ENCODE measurements at regions not wholly inside any gene's neighbourhood (a gene's known extent, or its start where the extent isn't known, plus 50 kb on each side); places are given as distances from the start of the nearest gene placed in this dataset.
"Not testable (repeated sequence)": the region's sequence is repeated elsewhere in the genome, so short reads cannot be mapped to it uniquely, and the experiment has no call there.

DNA sequence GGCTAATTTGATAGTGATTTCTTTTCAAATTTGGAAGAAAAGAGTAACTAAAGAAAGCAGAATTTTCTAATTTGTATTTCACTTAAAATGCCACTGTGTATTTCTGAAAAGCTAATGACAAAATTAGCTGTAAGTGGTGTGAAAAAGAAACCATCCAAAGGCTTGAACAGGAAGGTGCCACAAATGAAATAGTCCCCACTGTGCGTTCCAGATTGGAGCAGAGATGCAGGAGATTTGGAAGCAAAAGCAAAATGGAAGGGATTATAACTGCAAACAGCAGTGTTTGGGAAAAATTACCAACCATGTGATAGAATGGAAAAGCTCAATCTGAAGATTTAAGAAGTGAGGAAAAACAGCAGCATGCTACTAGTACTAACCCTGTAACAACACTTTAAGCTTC, 498.7 kb downstream of the SUCLG1 start:
- FAIRE-seq = no peak

GRCh38 chr2:83959266-83959665, 499.8 kb downstream of the SUCLG1 start:
- no peak for FAIRE-seq

DNA sequence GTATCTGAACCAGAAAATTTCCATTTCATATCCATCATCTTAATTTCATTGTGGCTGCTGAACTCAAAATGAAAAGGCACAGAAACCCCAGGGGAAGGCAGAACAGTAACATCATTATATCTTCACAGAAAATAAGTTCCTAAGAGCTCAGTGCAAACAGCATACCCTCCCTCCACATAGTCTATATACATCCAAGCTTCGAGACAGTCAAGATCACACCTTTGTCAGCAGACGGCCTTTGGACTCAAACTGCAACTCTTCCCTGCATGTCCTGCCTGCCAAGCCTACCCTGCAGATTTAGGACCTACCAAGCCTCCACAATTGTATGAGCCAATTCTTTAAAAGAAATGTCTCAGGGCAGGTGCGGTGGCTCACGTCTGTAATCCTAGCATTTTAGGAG, 502.1 kb downstream of the SUCLG1 start:
- FAIRE-seq = no peak

DNA sequence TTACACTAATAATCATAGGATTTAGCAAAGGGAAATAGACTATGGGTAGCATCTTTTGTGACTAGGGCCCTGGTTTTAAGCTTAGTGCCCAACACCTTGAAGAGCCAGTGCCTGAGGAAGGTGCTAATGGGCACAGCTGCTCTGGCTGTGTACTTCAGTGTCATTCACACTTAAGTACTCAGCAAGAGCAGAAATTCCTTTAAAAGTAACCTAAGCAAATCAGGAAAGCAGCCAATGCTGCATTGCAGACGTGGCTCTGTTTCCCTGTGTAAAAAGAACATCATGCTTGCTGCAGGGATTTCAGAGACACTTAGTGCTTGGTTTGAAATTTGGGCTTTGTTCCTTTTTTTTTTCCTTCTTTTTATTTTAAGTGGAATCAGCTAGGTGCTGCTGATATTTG, 505.4 kb downstream of the SUCLG1 start:
- no peak for FAIRE-seq

GRCh38 chr2:83951378-83951947, 507.6 kb downstream of the SUCLG1 start:
- no peak for FAIRE-seq

DNA sequence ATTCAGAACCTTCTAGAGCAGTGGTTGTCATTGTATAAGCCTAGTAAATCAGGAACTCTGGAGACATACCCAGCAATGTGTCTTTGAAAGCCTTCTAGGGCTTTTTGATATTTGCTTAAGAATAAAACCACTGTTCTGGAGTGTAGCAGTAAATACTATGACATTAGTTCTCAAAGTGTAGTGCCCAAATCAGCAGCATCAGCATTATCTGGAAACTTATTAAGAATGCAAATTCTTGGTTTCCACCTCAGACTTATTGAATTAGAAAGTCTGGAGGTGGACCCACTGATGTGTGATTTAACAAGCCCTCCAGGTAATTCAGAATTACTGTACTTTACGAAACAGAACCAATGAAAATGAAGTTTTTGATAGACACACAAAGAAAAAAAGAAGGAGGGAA, 509.7 kb downstream of the SUCLG1 start:
- FAIRE-seq = no peak

DNA sequence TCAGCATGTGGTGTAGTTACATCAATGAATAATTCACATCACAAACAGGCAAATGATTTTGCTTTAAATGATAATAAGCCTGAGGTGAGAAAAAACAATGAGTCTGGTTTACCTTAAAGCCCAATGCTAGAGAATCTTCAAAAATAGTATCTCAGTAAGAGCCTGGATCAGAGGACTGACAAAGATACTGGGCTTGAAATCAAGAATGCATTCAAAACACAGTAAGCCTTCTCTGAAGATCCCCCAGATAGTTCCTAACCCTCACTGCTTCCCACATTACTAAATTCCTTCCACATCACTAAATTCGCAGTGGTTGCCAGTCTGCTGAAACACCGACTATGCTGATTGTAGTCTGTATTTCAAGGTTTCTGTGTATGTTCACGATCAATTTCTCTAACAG, 514.9 kb downstream of the SUCLG1 start:
- no peak for FAIRE-seq

- FAIRE-seq = no peak
Measured at GRCh38 chr2:83943265-83943664, 515.8 kb downstream of the SUCLG1 start.

- FAIRE-seq = no peak
Measured at GRCh38 chr2:83941886-83942285, 517.2 kb downstream of the SUCLG1 start.

DNA sequence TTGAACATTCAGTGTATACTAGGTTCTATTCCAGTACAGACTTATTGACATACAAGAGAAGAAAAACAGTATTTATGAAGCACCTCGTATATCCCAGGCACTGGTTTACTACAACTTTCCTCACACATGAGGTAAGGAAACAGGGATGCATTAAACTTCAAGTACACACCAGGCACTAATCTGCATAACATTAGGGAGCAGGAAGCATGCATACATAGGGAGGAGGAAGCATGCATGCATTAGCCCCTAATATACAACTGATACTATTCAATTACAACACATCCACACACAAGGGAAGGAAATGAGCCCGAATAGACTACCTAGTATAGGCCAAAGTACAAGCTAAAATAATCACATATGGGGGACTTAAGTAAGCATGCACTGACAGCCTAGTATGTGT, 525.3 kb downstream of the SUCLG1 start:
- FAIRE-seq = no peak

DNA sequence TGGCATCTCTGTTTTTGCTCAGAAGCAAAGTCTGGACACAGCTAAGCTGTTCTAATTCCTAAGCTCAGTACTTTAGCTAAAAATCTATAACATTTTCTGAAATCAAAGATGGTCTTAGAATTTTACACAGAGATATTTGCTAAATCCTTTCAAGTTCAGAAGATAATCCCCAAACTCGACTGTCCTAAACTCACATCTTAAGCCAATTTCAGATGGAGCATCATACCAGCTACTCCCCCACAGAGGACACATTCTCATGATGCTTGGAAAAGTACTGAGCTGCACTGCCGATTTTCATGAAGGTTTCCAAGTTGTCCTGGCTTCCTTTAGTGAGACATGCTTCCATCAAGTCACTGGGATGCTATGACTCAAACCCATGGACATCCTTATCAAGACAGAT, 535.5 kb downstream of the SUCLG1 start:
- FAIRE-seq = no peak

GRCh38 chr2:83916559-83916958, 542.5 kb downstream of the SUCLG1 start:
- FAIRE-seq = no peak

DNA sequence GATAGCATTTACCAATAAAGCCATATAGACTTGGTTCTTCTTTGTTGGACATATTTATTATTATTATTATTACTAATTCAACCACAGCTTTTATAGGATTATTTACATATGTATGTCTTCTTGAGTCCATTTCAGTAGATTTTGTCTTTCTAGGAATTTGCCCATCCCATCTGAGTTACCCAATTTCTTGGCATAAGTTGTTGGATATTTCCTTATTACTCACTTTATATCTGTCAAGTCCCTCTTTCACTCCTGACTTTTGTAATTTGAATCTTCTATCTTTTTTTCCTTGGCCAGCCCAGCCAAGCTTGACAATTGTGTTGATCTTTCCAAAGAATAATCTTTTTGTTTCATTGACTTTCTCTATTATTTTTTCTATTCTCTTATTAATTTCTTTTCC, 543.7 kb downstream of the SUCLG1 start:
- no peak for FAIRE-seq

DNA sequence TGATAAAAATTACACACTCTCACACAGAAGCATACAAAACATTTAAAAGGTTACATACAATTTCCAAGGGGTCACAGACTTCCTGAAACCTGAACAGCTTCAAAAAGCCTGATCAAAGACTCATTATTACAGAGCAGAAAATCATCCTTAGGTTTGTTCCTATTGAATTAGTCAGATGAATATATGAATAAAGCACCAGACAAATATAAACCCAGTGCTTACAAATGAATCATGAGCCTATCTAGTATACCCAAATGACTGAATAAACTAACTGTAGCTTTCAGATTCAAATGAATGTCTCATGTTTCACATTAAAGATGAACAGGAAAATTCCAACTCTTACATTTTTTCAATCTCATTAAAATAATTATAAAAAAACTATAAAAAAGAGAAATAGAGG, 550.3 kb downstream of the SUCLG1 start:
- no peak for FAIRE-seq

DNA sequence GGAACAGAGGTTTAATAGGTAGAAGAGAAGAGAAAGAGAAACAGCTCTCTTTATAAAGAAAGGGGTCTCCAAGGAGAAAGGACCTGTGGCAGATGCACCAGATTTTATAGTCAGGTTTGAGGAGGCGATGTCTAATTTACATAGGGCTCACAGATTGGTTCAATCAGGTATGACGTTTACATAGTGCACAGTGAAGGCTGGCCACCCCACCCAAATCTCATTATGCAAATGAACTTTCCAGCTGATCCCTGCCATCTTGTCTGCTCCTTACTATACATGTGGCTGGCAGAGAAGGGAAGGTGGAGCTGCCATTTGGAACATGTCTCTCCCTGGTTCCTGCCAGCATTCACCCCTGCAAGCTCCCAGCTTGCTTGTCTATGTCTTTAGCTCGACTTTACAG, 557.8 kb downstream of the SUCLG1 start:
- no peak for FAIRE-seq

DNA sequence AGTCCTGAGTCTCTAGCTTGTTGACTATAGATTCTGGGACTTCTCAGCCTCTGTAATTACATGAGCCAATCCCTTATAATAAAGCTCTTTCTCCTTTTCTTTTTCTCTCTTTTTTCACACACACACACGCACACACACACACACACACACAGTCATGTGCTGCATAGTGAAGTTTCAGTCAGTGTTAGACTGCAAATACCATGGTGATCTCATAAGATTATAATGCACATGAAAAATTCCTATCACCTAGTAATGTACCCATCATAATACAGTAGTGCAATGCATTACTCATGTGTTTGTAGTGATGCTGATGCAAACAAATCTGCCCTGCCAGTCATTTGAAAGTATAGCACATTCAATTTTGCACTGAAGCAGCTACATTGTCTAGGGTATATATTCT, 558.2 kb downstream of the SUCLG1 start:
- no peak for FAIRE-seq

GRCh38 chr2:83899271-83899670, 559.8 kb downstream of the SUCLG1 start:
- FAIRE-seq = no peak

DNA sequence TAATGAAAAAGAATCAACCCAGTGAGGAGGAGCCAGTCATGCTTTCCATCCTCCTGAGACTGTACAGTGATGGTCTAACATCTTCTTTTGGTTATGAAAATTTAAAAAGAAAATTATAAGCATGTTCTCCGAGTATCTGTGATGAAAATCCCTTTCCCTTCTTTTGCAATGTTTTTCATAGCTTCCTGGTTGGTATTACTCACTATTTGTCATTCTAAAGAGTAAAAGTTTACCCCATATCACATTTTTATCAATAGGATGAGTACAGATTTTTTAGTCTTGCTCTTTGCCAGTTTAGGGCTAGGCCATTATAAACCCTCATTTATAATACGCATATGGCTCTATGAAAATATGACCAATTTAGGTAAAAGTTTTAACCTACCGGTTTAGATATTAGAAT, 564.1 kb downstream of the SUCLG1 start:
- FAIRE-seq = no peak

DNA sequence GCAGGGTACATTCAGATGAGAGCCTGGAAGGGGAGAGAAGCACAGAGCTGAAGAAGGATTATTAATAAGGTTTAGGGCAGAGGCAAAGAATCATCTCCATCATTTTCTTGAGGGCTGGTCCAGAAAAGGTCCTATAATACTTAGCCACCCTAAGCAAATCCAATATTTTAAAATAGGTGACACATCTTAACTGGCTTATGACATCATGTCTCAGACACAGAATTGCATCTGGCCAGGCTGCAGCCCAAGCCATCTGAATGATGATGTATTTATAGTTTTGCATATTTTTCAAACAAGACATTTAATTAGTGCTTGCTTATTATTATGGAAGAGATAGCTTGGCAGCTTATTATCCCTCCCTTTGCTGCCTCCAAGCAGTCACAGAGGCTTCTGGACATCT, 571.3 kb downstream of the SUCLG1 start:
- no peak for FAIRE-seq

- no peak for FAIRE-seq
Measured at GRCh38 chr2:83879127-83879526, 580.0 kb downstream of the SUCLG1 start.

DNA sequence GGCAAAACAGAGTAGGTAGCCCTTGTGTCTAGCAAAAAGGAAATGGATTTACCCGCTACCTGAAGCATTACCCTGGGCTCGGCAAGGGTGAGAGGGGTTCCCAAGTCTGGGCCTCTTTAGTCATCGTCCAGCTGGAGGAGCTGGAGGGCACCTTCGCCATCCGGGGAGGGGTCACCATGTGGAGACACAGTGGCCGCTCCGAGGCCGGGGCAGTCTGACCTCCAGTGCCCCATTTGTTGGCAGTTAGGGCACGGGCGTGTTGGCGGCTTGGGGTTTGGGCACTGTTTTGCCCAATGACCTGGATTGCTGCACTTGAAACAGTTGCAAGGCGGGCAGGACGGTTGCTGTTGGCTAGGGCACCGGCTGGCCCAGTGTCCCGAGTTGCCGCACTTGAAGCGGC, 581.8 kb downstream of the SUCLG1 start:
- FAIRE-seq = not testable (repeated sequence)

GRCh38 chr2:83874712-83875430, 584.2 kb downstream of the SUCLG1 start:
- no peak for FAIRE-seq

DNA sequence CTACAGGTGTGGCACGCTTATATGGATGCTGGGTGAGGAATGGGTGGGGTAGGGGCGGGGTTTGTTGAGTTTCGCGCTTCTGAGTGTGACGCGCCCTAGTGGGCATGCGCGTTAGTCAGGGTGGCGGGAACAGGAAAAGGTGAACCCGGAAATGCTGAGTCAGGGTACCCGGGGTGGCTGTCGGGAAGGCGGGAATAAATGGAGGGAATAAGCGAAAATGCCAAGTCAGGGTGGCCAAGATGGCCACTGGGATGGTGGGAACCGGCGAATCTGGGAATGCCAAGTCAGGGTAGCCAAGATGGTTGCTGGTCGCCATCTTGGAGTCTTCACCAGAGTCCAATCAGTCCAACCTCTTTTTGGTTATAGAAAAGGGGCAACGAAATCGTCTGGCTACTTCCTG, 585.0 kb downstream of the SUCLG1 start:
- no peak for FAIRE-seq

DNA sequence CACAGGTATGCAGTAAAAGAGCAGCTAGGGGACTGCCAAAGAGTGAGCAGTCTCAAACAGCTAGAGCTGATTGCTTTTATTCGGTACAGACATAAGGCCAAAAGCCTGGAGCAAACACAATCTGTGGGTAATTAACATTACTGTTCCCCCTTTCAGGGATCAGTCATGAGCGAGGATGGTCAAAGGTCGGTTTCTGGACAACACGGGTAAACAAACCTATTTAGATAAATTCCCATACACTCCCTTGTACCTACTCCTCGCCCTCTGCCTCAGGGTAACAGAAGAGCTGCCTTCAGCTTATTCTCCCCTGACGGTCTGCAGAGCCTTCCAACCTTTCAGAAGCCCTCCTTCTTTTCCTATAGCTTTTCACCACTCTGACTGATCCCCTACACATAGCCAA, 586.0 kb downstream of the SUCLG1 start:
- FAIRE-seq = no peak

GRCh38 chr2:83866211-83866610, 592.9 kb downstream of the SUCLG1 start:
- FAIRE-seq = no peak

All from endometrium (tissue), 2 donors.